ENCODE measurements at regions not wholly inside any gene's neighbourhood (a gene's known extent, or its start where the extent isn't known, plus 50 kb on each side); places are given as distances from the start of the nearest gene placed in this dataset.

DNA sequence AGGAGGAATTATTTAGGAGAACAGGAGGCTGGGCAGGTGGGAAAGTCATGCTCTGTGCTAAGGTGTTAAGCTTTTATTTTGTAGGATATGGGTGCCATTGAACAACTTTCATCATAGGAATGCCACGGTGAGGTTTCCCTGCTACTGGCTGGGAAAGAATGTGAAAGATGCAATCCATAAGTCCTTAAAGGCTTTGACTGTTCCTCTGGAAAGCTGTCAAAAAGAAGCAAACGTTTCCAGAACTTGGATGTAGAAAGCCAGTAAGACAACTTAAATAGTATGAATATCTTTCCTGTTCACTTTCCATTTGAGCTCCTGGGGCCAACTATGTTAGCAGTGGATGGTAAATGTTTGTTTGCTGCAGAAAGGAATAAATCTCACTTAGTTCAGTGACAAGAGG is 574.4 kb downstream of the RNF144B start:
- TF ChIP-seq, protein P1, sequence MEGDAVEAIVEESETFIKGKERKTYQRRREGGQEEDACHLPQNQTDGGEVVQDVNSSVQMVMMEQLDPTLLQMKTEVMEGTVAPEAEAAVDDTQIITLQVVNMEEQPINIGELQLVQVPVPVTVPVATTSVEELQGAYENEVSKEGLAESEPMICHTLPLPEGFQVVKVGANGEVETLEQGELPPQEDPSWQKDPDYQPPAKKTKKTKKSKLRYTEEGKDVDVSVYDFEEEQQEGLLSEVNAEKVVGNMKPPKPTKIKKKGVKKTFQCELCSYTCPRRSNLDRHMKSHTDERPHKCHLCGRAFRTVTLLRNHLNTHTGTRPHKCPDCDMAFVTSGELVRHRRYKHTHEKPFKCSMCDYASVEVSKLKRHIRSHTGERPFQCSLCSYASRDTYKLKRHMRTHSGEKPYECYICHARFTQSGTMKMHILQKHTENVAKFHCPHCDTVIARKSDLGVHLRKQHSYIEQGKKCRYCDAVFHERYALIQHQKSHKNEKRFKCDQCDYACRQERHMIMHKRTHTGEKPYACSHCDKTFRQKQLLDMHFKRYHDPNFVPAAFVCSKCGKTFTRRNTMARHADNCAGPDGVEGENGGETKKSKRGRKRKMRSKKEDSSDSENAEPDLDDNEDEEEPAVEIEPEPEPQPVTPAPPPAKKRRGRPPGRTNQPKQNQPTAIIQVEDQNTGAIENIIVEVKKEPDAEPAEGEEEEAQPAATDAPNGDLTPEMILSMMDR (conservative IDR thresholded peaks at IDR 0.05; ENCODE audit: control insufficient read depth, insufficient read depth, low read depth, low read length) = no peak
- H3K4me3 ChIP-seq (ENCODE audit: control insufficient read depth, low read depth, low read length) = no peak overlapping the region
- no peak for DNase-seq (ENCODE audit: low read depth)

GRCh38 chr6:18962361-18962905 is 575.3 kb downstream of the RNF144B start:
- TF ChIP-seq, protein P1 (conservative IDR thresholded peaks at IDR 0.05; ENCODE audit: control insufficient read depth, insufficient read depth, low read depth, low read length) = no peak
- no peak overlapping the region for H3K4me3 ChIP-seq (ENCODE audit: control insufficient read depth, low read depth, low read length)
- DNase-seq (ENCODE audit: low read depth) = no peak

DNA sequence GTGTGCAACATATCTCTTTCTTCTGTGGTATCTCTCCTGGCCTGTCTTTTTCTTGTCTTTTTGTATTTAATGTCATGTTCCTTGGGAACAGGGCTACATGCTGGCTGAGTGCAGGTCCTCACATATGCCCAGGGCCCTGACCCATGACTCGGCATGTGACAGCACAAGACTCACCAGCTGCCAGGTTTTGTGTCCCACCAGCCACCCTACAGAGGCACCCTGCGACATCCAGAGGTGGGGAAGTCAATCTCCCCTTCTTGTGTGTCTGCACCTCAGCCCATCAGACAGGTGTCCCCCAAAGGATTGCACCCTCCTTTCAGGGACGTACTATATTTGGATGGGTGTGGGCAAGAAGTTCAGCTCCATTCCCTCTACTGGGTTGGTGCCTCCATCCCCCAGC is 576.3 kb downstream of the RNF144B start:
- no peak for DNase-seq (ENCODE audit: low read depth)
- no peak overlapping the region for H3K4me3 ChIP-seq (ENCODE audit: control insufficient read depth, low read depth, low read length)
- TF ChIP-seq, protein P1 (conservative IDR thresholded peaks at IDR 0.05; ENCODE audit: control insufficient read depth, insufficient read depth, low read depth, low read length) = no peak

- DNase-seq (ENCODE audit: low read depth) = no peak
- H3K4me3 ChIP-seq (ENCODE audit: control insufficient read depth, low read depth, low read length) = no peak overlapping the region
- TF ChIP-seq, protein P1 (conservative IDR thresholded peaks at IDR 0.05; ENCODE audit: control insufficient read depth, insufficient read depth, low read depth, low read length) = no peak
Measured at GRCh38 chr6:18973251-18973650, 586.1 kb downstream of the RNF144B start.

DNA sequence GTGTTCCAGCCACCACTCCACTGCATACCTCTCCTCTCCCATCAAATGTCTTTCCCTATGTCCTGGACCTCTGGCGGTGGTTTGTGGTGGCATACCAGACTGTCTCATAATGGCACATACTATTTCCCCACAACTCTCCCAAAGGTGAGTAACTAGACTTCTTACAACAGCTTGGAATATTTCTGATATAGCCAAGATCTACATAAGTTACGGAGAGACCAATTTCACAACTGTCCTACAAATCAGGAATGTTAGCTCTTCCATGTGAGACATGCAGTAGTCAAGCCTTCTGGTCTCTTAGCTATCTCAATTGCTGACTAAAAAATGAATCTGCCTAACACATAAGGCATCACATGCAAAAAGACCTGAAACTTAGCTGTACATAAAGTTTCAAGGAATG is 588.9 kb downstream of the RNF144B start:
- TF ChIP-seq, protein P1 (conservative IDR thresholded peaks at IDR 0.05; ENCODE audit: control insufficient read depth, insufficient read depth, low read depth, low read length) = no peak

DNA sequence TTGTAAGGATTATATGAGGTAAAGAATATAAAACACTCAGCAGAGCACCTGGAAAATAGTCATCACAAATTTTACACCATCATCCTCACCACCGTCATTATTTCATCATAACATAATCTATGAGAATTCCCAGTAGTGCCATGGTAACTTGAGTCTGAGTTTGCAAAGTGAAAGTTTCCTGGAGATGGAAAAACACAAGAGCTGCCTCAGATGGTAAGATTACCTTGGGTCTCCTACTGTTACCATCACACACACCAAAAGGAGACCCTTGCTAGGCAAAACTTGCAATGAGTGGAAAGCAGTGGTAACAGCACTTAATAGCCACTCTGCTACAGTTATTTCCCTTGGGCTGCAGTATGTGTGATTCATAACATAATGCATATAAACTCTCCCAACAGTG is 589.8 kb downstream of the RNF144B start:
- TF ChIP-seq, protein P1 (conservative IDR thresholded peaks at IDR 0.05; ENCODE audit: control insufficient read depth, insufficient read depth, low read depth, low read length) = no peak
- H3K4me3 ChIP-seq (ENCODE audit: control insufficient read depth, low read depth, low read length) = no peak overlapping the region
- DNase-seq (ENCODE audit: low read depth) = no peak

More for the DNA sequence above, 588.9 kb downstream of the RNF144B start:
- H3K4me3 ChIP-seq (ENCODE audit: control insufficient read depth, low read depth, low read length) = no peak overlapping the region
- DNase-seq (ENCODE audit: low read depth) = no peak

All from fibroblast of mammary gland (primary cell).